Cardiac fibroblast (primary cell): ENCODE measurements at regions not wholly inside any gene's neighbourhood (a gene's known extent, or its start where the extent isn't known, plus 50 kb on each side); places are given as distances from the start of the nearest gene placed in this dataset.
"Not testable (repeated sequence)": the region's sequence is repeated elsewhere in the genome, so short reads cannot be mapped to it uniquely, and the experiment has no call there.

Experiments used
- DNase-seq, 2 donors: peaks; one replicate each; pipeline versions ENCODE4 v3.0.0 to v3.0.0-alpha.2; 2010; ENCODE audit warnings: low read depth in 2 of 2
- H3K4me3 ChIP-seq, 2 donors: replicated peaks in 1 of 2; 1 replicate in 1 of 2; 2 replicates in 1 of 2; pipeline ENCODE4 v1.5.1; 2011; ENCODE audit warnings: low read depth in 2 of 2, low read length in 2 of 2, mild to moderate bottlenecking in 2 of 2, moderate library complexity in 1 of 2
- TF ChIP-seq, protein P1 (sequence below): IDR thresholded peaks from one replicate; pipeline ENCODE4 v1.5.1; 2011; ENCODE audit warnings: low read depth, mild to moderate bottlenecking, low read length, inconsistent platforms

DNA sequence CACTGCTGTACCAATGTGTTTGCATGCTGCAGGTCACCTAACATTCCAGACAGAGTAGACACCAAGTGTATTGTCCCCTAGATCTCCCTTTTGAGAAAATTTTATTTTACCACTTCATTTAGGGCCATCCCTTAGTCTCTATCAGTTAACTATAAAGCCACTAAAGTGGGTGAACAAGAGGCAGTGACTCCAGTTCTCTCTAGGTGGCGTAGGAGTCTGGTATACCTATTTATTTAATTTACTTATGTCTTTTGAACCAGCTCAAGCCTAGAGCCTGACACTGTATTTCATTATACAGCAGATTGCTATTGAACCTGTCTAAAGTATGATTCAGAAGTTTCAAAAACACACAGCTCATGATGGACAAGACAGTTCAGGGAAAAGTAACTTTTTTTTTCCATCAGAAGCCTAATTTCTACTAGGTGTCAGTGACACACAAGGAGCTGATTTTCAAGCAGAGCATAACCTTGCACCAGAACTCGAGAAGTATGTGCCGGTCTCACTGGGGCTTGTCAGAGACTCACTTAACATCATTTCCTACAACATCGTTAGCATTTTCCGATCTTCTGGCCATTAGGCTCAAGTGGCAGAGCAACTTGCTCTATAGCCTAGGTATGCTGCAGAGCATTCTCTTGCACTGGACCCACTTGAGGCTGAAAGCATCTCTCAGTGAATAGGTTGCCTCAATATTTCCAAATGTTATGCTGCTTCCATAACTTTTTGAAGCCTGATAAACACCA, 175.4 kb downstream of the CDC14C start:
- H3K4me3 ChIP-seq = no peak overlapping the region
- DNase-seq = no peak
- TF ChIP-seq, protein P1, sequence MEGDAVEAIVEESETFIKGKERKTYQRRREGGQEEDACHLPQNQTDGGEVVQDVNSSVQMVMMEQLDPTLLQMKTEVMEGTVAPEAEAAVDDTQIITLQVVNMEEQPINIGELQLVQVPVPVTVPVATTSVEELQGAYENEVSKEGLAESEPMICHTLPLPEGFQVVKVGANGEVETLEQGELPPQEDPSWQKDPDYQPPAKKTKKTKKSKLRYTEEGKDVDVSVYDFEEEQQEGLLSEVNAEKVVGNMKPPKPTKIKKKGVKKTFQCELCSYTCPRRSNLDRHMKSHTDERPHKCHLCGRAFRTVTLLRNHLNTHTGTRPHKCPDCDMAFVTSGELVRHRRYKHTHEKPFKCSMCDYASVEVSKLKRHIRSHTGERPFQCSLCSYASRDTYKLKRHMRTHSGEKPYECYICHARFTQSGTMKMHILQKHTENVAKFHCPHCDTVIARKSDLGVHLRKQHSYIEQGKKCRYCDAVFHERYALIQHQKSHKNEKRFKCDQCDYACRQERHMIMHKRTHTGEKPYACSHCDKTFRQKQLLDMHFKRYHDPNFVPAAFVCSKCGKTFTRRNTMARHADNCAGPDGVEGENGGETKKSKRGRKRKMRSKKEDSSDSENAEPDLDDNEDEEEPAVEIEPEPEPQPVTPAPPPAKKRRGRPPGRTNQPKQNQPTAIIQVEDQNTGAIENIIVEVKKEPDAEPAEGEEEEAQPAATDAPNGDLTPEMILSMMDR = no peak

DNA sequence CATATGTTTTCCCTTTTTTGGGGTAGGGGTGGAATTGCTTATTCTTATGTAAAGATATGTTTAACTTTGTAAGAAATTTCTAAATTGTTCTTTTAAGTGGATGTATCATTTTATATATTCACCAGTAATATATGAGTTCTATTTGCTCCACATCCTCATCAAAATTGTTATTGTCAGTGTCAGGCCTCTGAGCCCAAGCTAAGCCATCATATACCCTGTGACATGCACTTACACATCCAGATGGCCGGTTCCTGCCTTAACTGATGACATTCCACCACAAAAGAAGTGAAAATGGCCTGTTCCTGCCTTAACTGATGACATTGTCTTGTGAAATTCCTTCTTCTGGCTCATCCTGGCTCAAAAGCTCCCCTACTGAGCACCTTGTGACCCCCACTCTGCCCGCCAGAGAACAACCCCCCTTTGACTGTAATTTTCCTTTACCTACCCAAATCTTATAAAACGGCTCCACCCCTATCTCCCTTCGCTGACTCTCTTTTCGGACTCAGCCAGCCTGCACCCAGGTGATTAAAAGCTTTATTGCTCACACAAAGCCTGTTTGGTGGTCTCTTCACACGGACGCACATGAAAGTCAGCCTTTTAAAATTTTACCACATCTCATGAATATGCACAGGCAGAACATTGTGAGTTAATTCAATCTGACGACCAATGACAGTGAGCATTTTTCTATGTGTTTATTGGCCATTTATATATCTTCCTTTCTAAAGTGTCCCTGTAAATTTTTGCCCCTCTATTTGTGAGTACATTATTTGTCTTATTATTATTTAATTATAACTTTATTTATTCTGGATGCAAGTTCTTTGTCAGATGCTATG, 176.8 kb downstream of the CDC14C start:
- DNase-seq = not testable (repeated sequence)

DNA sequence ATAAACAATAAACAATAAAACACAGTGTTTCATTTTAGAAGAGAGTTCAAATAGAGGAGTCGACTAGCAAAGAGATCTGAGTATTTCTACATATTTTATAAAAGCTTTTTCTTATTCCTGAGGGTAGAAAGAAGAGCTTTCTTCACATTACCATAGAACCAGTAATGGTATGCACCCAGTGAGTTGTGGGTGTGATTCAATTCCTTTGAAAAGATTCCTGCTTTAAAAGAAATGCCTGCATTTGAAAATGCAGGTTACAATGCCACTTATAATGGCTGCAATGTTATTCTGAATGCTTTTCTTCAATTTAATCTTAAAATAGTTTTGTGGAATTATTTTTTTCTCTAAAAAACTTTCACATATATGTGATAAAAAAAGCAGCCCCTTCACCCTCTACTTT, 178.1 kb downstream of the CDC14C start:
- no peak overlapping the region for H3K4me3 ChIP-seq
- no peak for DNase-seq
- TF ChIP-seq, protein P1 = no peak

More for the DNA sequence above, 176.8 kb downstream of the CDC14C start:
- H3K4me3 ChIP-seq = not testable (repeated sequence)

DNA sequence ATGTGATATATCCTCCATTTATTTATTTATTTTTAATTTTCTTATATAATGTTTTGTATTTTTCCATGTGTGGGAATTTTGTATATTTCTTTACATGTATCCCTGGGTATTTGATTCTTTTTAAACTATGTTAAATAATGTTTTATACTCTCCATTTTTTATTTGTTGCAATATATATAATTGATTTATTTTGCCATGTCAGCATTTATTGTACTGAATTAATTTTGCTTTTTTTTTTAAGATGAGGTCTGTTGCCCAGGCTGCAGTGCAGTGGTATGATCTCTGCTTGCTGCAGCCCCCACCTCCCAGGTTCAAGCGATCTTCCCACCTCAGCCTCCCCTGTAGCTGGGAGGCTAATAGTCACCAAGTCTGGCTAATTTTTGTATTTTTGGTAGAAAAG, 187.4 kb downstream of the CDC14C start:
- TF ChIP-seq, protein P1 = no peak
- DNase-seq = no peak
- H3K4me3 ChIP-seq = no peak overlapping the region

DNA sequence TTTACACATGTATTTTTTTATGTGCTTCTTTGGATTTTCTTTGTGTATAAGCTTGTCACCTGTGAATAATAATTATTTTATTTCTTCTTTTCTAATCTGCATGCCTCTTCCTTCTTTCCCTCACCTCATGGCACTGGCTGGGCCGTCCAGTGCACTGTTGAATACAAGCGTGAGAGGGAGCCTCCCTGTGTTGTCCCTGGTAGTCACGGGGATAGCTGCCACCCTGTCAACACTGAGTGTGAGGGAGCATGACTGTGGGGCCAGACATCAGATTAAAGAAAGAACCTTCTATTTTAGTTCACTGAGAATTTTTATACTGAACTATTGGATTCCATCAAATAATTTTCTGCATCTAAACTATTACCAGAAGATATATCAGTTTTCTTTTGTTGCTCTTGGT, 187.9 kb downstream of the CDC14C start:
- TF ChIP-seq, protein P1 = no peak
- DNase-seq = no peak
- no peak overlapping the region for H3K4me3 ChIP-seq

DNA sequence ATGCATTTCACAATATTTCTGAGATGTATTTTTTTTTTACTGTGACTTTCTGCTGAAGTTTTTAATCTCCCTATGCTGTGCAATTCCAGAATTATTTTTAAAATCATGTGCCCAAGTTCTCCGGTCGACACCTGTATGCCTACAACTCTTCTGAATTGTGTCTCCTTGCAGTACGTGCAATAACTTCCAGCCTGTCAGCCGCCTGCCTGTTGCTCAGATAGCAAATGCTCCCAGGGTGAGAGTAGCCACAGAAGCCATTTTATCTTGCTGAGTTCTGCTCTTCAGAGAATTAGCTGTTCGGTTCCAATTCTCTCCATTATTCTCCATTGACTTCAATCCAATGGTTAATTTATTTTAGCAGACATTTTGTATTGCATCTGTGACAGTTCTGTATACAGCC, 188.3 kb downstream of the CDC14C start:
- no peak overlapping the region for H3K4me3 ChIP-seq
- DNase-seq = no peak
- TF ChIP-seq, protein P1 = no peak

DNA sequence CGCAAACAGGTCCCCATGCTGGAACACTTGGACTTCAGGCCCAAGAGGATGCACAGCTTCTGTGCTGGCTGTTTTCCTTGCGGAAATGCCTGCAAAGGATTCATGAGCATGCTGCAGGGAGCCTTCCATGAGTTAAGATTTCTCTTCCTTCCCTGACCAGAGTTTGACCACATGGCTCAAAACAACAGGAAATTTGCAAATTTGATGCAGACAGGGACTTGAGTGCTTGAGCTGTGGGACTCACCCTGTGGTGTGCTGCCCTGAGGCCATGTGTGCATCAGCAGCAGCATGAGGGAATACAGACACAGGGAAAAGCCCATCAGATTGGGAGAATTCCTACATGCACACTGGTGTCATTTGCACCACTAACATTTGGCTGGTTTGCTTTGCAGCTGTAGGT, 195.4 kb downstream of the CDC14C start:
- TF ChIP-seq, protein P1 = no peak
- no peak for DNase-seq

More for the DNA sequence above, 195.4 kb downstream of the CDC14C start:
- H3K4me3 ChIP-seq = no peak overlapping the region
